HG03196 (cell line): ENCODE measurements at regions not wholly inside any gene's neighbourhood (a gene's known extent, or its start where the extent isn't known, plus 50 kb on each side); places are given as distances from the start of the nearest gene placed in this dataset.

Experiments used
- ATAC-seq: cut with Tn5 transposase; IDR thresholded peaks from one replicate; pipeline ENCODE4 v1.9.1; 2021; ENCODE audit not compliant: unreplicated experiment

DNA sequence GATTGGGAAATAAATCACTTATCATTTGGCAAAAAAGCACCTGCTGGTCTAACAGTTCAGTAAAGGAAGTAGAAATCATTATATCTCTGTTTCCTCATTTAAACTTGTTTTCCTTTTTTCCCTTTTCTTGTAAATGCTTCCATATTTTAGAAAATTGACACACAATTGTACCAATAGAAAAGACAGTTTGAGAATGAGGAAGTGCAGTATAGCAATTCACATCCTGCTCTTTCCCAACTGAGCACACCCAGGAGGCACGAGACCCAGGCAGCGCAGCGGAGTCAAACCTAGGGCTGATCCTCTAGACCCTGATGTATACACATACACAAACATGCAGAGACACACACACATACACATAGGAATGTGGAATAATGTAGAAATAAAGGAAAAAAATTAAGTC lies 74.8 kb upstream of the PACRGL start:
- no peak for ATAC-seq

DNA sequence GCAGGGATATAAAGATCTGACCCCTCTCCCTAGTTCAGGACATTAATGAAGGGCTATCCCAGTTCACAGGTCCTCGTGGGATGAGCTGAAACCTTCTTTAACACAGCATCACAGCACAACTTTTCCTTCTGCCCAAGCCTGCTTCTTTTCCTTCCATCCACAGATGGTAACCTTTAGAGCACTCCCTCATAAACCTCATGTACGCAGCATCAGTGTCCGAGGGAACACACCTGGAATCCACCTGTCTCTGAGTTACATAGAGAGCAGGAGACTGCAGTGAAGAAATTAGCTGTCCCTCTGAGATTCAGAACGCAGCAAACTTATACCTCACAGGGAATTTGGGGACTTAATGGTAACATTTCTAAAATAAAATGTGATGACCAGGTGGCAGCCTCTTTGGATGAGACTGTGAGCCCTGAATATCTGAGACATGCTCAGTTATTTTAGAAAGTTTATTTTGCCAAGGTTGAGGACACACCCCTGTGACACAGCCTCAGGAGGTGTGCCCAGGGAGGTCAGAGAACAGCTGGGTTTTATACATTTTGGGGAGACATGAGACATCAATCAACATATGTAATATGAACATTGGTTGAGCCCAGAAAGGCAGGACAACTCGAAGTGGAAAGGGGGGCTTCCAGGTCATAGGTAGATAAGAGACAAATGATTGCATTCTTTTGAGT lies 73.8 kb upstream of the PACRGL start:
- no peak for ATAC-seq

DNA sequence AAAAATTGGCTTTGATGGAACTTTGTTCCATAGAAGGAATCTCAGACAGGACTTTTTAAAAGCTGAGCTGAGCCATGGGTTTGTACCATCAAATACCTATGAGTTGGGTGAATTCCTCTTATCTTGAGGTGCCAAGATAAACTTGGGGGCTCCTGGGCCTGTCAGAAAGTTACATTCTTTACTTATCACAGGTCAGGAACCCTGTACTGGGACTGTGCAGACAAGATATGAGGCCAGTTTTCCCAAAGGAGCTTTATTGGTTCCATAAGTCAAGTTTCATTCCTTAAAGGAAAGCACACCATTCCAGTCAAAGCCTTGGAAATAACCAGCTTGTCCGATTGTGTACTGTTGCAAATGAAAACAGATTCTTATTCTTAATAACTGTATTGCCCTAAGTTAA lies 72.4 kb upstream of the PACRGL start:
- ATAC-seq, result no peak

DNA sequence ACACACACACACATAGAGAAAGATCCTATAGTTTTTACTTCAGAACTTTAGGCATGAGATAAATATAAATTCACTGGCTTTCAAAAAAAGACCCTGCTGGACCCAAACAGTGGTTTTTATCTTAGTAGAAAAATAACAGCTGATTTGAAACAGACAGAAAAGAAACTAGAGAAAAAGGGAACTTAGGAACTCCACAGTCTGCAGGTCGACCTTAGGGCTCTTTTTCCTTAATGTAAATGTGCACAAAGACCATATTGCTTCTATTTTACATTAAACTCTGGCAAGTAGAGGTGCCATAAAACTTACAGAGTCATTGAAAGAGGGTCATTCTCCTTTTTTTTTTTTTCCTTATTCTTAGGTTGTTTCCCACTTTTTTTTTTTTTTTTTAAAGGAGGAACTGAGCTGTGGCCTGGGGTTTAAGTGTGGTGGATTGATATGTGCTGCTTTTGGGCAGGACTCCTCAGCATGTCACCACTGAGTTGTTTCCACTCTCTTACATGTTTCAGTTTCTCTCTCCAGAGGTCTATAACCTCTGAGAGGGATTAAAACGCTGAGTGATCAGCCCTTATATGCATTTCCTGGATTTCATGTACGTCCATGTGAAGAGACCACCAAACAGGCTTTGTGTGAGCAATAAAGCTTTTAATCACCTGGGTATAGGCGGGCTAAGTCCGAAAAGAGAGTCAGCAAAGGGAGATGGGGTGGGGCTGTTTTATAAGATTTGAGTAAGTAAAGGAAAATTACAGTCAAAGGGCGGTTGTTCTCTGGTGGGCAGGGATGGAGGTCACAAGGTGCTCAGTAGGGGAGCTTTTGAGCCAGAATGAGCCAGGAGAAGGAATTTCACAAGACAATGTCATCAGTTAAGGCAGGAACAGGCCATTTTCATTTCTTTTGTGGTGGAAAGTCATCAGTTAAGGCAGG lies 70.8 kb upstream of the PACRGL start:
- no peak for ATAC-seq

DNA sequence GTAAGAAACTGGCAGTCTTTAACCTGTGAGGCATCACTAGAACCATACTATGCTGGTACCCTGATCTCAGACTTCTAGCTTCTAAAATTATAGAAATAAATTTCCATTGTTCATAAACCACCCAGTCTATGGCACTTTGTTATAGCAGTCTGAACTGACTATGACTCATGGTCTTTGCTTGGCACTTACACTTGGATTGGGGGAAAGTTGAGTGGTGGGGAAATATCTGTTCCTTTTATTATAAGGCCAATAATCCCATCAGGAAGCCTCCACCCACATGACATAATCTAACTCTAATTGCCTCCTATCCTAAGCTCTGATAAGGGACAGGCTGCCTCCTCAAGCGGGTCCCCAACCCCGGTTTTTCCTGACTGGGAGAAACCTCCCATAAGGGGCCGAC lies 61.4 kb upstream of the PACRGL start:
- no peak for ATAC-seq

DNA sequence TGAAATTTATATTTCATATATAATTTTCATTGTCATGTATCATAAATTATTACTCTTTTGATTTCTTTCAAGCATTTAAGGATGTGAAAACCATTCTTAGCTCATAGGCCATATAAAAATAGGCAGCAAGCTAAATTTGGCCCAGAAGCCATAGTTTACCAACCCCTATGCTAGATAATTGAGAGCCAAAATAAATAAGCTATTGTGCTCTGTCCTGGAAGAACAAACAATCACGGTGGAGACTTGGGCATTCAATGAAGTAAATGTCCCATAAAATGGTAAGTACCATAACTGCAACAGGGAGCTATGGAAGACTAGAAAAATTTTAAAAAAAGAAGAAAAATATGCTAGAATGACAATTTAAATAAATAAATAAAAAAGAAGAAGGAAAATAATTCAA lies 60.9 kb upstream of the PACRGL start:
- ATAC-seq, result no peak

DNA sequence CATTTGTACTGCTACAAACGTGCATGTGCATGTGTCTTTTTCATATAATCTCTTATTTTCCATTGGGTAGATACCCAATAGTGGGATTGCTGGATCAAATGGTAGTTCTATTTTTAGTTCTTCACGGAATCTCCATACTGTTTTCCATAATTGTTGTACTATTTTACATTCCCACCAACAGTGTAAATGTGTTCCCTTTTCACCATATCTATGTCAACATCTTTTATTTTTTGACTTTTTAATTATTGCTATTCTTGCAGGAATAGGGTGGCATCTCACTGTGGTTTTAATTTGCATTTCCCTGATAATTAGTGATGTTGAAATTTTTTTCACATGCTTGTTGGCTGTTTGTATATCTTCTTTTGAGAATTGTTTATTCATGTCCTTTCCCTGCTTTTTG lies 59.3 kb upstream of the PACRGL start:
- ATAC-seq, result no peak

DNA sequence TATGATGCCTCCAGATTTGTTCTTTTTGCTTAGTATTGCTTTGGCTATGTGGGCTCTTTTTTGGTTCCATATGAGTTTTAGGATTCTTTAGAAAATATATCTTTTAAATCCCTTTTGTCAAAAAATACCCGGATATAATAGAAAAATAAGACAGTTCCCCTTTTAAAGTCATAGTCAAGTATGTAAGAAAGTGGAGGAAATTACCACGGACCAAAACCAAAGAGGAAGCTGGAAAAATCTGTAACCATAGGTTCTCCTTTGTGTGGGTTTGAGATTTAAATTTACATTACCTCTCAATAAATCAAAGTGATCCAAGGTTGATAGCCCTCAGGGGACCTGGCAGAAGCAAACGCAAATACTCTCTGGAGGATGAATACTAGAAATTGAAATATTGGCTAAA lies 58.3 kb upstream of the PACRGL start:
- no peak for ATAC-seq

DNA sequence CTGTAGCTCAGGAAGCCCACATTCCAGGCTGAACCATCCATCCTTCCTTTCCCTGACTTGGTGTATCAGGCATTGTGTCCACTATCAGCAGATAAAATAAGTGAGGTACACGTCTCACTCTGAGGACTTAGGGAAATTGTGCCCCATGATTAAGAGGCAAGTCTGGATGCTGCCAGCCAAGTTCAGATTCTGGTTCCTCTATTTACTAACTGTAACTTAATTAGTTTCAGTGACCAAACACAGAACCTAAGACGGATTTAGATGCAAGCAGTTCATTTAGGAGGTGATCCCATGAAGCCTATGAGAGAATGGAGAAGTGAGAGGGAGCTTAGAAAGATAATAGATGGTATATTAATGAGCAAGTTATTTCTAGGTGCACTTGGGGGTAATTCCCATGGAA lies 56.6 kb upstream of the PACRGL start:
- ATAC-seq, result no peak

DNA sequence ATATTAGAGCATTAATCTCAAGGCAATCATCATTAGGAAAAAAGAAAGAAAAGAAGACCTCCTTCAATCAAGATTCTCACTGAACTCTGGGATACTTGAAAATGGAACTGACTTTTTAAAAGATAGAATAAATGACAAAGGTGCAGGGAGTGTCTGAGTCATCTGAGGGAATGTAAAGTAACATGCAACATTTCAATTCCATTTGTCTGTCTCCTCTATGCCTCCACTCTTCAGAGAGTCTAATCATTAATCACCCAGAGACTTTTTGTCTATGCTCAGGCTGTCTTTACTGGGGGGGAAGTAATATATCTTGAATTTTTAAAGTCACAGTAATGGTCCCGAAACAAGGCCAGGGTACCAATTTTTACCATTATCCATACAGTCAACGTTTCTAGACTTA lies 55.0 kb upstream of the PACRGL start:
- no peak for ATAC-seq

DNA sequence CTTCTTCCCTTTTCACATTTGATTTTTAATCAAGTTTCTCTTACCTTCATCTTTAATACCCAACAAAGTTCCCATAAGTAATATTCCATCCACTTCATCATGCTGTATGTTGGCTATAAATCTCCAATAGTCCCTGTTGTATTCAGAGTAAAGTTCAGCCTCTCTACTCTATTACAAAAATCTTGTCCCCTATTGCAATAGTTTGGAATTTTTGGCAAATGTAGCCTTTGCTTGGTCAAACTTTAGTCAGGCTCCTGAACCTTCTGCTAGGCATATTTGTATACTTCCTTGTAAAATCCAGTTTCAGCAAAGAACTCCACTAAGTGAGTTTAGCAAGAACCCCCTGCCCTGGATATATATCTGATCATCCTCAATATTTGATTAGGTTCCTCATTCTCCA lies 54.0 kb upstream of the PACRGL start:
- ATAC-seq, result no peak
